GM13976 (cell line): ENCODE measurements at regions not wholly inside any gene's neighbourhood (a gene's known extent, or its start where the extent isn't known, plus 50 kb on each side); places are given as distances from the start of the nearest gene placed in this dataset.

Experiments
- DNase-seq: peaks from one replicate; pipeline ENCODE4 v3.0.0; 2012; ENCODE audit warnings: low spot score
- in situ Hi-C: fragments of 300-500 bp; cut with MboI; formaldehyde crosslinking; loops from one replicate; pipeline ENCODE4 v1.12.0; 2022; ENCODE audit warnings: low sequenced_read_pairs, mixed read lengths, inconsistent platforms; ENCODE audit not compliant: unreplicated experiment
- TF ChIP-seq, protein P1 (sequence below): IDR thresholded peaks from 2 replicates; pipeline ENCODE4 v1.5.1; 2012; ENCODE audit warnings: borderline replicate concordance, mild to moderate bottlenecking; ENCODE audit not compliant: insufficient read depth; ENCODE audit errors: extremely low read depth, missing control alignments, control extremely low read depth

DNA sequence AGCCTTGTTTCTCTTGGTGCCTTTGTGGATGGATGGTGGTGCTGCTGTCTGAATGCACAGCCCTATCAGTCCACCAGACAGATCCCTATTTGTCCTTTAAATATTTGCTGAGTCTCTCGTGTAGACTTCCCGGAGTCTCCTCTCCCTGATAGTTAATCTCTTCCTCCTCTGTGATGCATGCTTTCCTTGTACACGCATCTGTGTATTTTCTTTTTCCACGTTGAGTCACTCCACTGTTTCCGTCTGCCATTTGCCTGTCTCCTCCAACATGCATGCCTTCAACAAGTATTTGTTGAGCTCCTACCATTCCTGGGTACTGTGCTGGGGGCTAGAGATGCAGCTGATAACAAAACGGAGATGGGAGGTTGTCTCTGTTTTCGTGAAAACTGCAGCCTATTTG is 282.6 kb downstream of the HAPSTR1 start:
- in situ Hi-C loops = no loop called here
- no peak for DNase-seq
- TF ChIP-seq, protein P1, sequence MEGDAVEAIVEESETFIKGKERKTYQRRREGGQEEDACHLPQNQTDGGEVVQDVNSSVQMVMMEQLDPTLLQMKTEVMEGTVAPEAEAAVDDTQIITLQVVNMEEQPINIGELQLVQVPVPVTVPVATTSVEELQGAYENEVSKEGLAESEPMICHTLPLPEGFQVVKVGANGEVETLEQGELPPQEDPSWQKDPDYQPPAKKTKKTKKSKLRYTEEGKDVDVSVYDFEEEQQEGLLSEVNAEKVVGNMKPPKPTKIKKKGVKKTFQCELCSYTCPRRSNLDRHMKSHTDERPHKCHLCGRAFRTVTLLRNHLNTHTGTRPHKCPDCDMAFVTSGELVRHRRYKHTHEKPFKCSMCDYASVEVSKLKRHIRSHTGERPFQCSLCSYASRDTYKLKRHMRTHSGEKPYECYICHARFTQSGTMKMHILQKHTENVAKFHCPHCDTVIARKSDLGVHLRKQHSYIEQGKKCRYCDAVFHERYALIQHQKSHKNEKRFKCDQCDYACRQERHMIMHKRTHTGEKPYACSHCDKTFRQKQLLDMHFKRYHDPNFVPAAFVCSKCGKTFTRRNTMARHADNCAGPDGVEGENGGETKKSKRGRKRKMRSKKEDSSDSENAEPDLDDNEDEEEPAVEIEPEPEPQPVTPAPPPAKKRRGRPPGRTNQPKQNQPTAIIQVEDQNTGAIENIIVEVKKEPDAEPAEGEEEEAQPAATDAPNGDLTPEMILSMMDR = no peak

DNA sequence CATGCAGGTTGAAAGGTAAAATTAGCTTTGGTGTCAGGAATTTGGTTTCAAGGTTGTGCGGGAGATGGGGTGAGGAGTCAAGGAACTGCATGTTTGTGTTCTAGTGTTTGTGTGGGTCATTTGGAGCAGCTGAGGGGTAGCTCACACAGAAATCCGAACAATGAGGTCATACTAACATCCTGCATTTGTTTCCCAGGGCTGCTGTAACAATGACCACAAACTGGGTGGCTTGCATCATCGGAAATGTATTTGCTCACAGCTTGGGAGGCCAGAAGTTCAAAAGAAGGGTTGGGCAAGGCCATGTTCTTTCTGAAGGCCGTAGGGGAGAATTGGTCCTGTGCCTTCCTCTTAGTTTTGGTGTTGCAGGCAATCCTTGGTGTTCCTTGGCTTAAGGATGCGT is 287.4 kb downstream of the HAPSTR1 start:
- in situ Hi-C loops = no loop called here
- no peak for DNase-seq
- TF ChIP-seq, protein P1 = no peak

DNA sequence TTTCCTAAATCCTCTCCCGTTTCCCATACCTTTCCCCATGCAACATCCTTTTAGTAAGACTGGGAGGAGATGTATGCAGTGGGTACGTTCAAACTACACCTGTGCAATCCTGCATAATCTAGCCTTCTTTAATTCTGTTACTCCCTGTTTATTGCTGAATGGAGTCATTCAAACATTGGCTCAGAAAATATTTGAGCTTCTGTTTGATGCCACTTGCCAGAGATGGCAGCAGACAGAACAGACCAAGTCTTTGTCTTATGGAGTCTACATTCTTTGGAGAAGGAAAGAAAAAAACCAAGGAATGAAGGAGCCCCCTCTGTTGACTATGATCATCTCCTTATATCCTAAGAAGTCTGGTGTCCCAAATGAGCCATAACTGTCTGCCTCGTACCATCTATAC is 288.8 kb downstream of the HAPSTR1 start:
- in situ Hi-C loops = no loop called here
- TF ChIP-seq, protein P1 = no peak
- no peak for DNase-seq

DNA sequence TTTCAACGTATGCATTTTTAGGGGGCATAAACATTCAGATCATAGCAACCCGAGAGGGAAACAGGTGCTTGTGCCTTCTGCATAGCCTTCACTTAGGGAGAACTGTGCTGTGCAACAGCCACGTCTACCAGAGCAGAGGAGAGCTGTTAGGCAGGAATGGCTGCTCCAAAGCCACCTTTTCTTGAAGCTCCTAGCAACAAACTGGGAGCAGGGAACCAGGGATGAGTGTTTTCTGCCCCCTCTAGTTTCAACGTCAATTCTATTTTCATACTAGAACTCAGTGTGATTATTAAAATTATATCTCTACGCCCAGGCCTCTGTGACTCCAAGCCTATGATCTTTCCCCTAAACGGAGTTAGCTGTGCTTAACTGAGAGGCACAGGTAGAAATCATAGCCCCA is 290.0 kb downstream of the HAPSTR1 start:
- DNase-seq = no peak
- in situ Hi-C loops = no loop called here
- TF ChIP-seq, protein P1 = no peak

DNA sequence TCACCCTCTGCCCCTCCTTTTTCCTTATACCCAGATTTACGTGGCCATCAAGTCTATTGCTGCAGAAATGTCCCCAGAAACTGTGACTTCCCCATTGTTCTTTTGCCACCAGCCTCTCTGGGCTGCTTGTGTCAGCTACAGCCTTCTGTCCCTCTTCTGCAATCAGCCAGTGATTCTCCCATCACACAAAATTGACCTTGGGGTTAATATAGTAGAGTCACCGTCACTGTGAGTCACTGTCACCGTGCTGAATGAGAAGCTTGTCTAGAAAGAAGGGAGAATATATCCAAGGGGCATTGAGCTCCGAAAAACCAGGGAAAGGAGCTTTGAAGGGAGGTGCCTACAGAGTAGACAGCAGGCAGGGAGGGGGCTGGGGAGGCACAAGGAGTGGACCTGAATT is 290.5 kb downstream of the HAPSTR1 start:
- no peak for DNase-seq
- TF ChIP-seq, protein P1 = no peak
- in situ Hi-C loops = no loop called here

DNA sequence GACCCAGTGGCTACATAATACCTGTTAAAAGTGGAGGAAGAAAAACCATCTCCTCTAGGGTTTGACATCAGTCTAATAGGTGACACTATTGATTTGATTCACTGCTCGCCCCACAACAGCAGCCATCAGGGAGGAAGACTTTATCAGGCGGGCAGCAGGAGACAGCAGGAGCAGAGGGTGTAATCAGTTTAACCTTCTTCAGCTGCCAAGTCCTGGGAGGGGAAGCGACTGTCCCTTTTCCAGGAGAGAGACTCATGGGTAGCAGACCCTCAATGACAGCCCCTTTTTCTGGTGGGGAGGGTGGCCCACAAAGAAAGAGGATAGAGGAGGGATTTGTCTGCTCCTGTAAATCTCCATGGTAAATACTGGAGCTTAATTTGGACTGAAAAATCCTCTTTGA is 291.8 kb downstream of the HAPSTR1 start:
- in situ Hi-C loops = no loop called here
- no peak for DNase-seq

More for the DNA sequence above, 291.8 kb downstream of the HAPSTR1 start:
- TF ChIP-seq, protein P1 = no peak
